Loucy (cell line): ENCODE measurements at regions not wholly inside any gene's neighbourhood (a gene's known extent, or its start where the extent isn't known, plus 50 kb on each side); places are given as distances from the start of the nearest gene placed in this dataset.
A peak's percentile ranks its signal among the peaks of the same experiment; 100 is the strongest.

ENCODE experiments used
- H2AFZ ChIP-seq: fragments of 200-600 bp; sonication (generic); 2 replicates; pipeline ENCODE4 v1.6.0; 2016; ENCODE audit warnings: antibody characterized with exemption, mild to moderate bottlenecking, low read length, moderate library complexity
- H3F3A ChIP-seq: fragments of 200-600 bp; 2 replicates; pipeline ENCODE4 v1.6.0; 2016; ENCODE audit warnings: antibody characterized with exemption, low read depth, mild to moderate bottlenecking
- H3K27me3 ChIP-seq: fragments of 200-600 bp; sonication (generic); 2 replicates; pipeline ENCODE4 v1.6.1; 2014; ENCODE audit warnings: low read length, mild to moderate bottlenecking; ENCODE audit not compliant: insufficient read depth, poor library complexity, severe bottlenecking
- H3K36me3 ChIP-seq: fragments of 200-600 bp; sonication (generic); 2 replicates; pipeline ENCODE4 v1.6.1; 2016; ENCODE audit warnings: low read length; ENCODE audit not compliant: insufficient read depth
- H3K4me1 ChIP-seq: fragments of 200-600 bp; sonication (generic); 2 replicates; pipeline ENCODE4 v1.5.1; 2014; ENCODE audit warnings: low read length, mild to moderate bottlenecking; ENCODE audit not compliant: insufficient read depth, poor library complexity, severe bottlenecking
- H3K4me2 ChIP-seq: fragments of 200-600 bp; sonication (generic); 2 replicates; pipeline ENCODE4 v1.6.0; 2014; ENCODE audit warnings: antibody characterized with exemption, low read length, low read depth, mild to moderate bottlenecking; ENCODE audit not compliant: poor library complexity, severe bottlenecking
- H3K4me3 ChIP-seq: fragments of 200-600 bp; sonication (generic); 2 replicates; pipeline ENCODE4 v1.5.1; 2014; ENCODE audit warnings: low read length, mild to moderate bottlenecking, mixed read lengths; ENCODE audit not compliant: poor library complexity, severe bottlenecking
- H3K79me2 ChIP-seq: fragments of 200-600 bp; sonication (generic); 2 replicates; pipeline ENCODE4 v1.6.1; 2014; ENCODE audit warnings: low read length; ENCODE audit not compliant: insufficient read depth
- H3K9ac ChIP-seq: fragments of 200-600 bp; sonication (generic); 2 replicates; pipeline ENCODE4 v1.6.0; 2014; ENCODE audit warnings: mild to moderate bottlenecking, low read depth, low read length, moderate library complexity; ENCODE audit not compliant: poor library complexity, severe bottlenecking
- H3K9me2 ChIP-seq: fragments of 200-600 bp; sonication (generic); replicated peaks from 2 replicates; pipeline ENCODE4 v1.6.1; 2016; ENCODE audit warnings: low read depth, low read length, mixed read lengths
- H3K9me3 ChIP-seq: fragments of 200-600 bp; sonication (generic); 2 replicates; pipeline ENCODE4 v1.6.1; 2014; ENCODE audit warnings: mild to moderate bottlenecking, antibody characterized with exemption, low read length, low read depth; ENCODE audit not compliant: insufficient read depth
- H4K20me1 ChIP-seq: fragments of 200-600 bp; sonication (generic); 2 replicates; pipeline ENCODE4 v1.6.0; 2014; ENCODE audit warnings: antibody characterized with exemption, low read length, mild to moderate bottlenecking; ENCODE audit not compliant: insufficient read depth, poor library complexity, severe bottlenecking
- CTCF ChIP-seq: fragments of 200-600 bp; sonication (generic); conservative IDR thresholded peaks from 2 replicates; pipeline ENCODE4 v1.5.1; 2014; ENCODE audit warnings: mild to moderate bottlenecking, antibody characterized with exemption, low read length
- EZH2phosphoT487 ChIP-seq: fragments of 200-600 bp; IDR thresholded peaks from 2 replicates; pipeline ENCODE4 v1.6.1; 2018; ENCODE audit warnings: antibody characterized with exemption, mild to moderate bottlenecking, moderate library complexity, borderline replicate concordance

- TF ChIP-seq CTCF (no peak), EZH2phosphoT487 (no peak)
- Histone ChIP-seq H3K9me2 (no peaks in the 10 kb centered on the region), H3F3A (peaks cover 14% of the 10 kb centered on the region), H2AFZ (no peak overlapping the region), H3K4me2 (peak overlapping the region; percentile 93), H3K36me3 (no peaks in the 10 kb centered on the region), H3K9ac (peak overlapping the region; percentile 81), H3K27me3 (no peaks in the 10 kb centered on the region), H3K79me2 (0 out of 2 replicates have a peak, but pooled peaks cover 6% of the 10 kb centered on the region), H3K4me1 (peaks cover 59% of the 10 kb centered on the region), H3K4me3 (peak overlapping the region; percentile 69), H3K9me3 (no peaks in the 10 kb centered on the region), H4K20me1 (no peaks in the 10 kb centered on the region)
Observed at GRCh38 chr3:72311425-72311824, 526.5 kb upstream of the PROK2 start.

GRCh38 chr3:72310419-72311380 lies 525.8 kb upstream of the PROK2 start:
- 0 out of 2 replicates have a peak overlapping the region, but pooled peaks have one; percentile 7 for H2AFZ ChIP-seq
- H3K4me2 ChIP-seq: peak overlapping the region; percentile 93
- peak overlapping the region; percentile 81 for H3K9ac ChIP-seq

More at GRCh38 chr3:72310419-72311380, 525.8 kb upstream of the PROK2 start:
- Histone ChIP-seq H3K4me3 (peak overlapping the region; percentile 70), H3F3A (peaks cover 14% of the 10 kb centered on the region), H3K27me3 (no peaks in the 10 kb centered on the region), H3K9me2 (no peaks in the 10 kb centered on the region), H3K36me3 (no peaks in the 10 kb centered on the region), H3K4me1 (peaks cover 57% of the 10 kb centered on the region), H4K20me1 (no peaks in the 10 kb centered on the region), H3K79me2 (0 out of 2 replicates have a peak, but pooled peaks cover 6% of the 10 kb centered on the region), H3K9me3 (no peaks in the 10 kb centered on the region)
- TF ChIP-seq CTCF (no peak; the same call in 1 of the 2 replicates), EZH2phosphoT487 (no peak)
